ENCODE measurements at regions not wholly inside any gene's neighbourhood (a gene's known extent, or its start where the extent isn't known, plus 50 kb on each side); places are given as distances from the start of the nearest gene placed in this dataset.

- H3K4me3 ChIP-seq (ENCODE audit: low read depth, low read length), result no peak overlapping the region
- no peak for TF ChIP-seq CTCF (IDR thresholded peaks at IDR 0.05; ENCODE audit: low read depth, low read length, missing control alignments)
- DNase-seq (ENCODE audit: low read depth), result no peak
Observed at GRCh38 chr5:167250996-167251395, 1040.4 kb upstream of the WWC1 start.

- H3K4me3 ChIP-seq (ENCODE audit: low read depth, low read length), result no peak overlapping the region
- TF ChIP-seq CTCF (IDR thresholded peaks at IDR 0.05; ENCODE audit: low read depth, low read length, missing control alignments), result no peak
- DNase-seq (ENCODE audit: low read depth), result no peak
Observed at GRCh38 chr5:167254132-167254531, 1037.3 kb upstream of the WWC1 start.

GRCh38 chr5:167255926-167256325 lies 1035.5 kb upstream of the WWC1 start:
- no peak overlapping the region for H3K4me3 ChIP-seq (ENCODE audit: low read depth, low read length)
- no peak for DNase-seq (ENCODE audit: low read depth)
- no peak for TF ChIP-seq CTCF (IDR thresholded peaks at IDR 0.05; ENCODE audit: low read depth, low read length, missing control alignments)

- TF ChIP-seq CTCF (IDR thresholded peaks at IDR 0.05; ENCODE audit: low read depth, low read length, missing control alignments), result no peak
- H3K4me3 ChIP-seq (ENCODE audit: low read depth, low read length), result no peak overlapping the region
- no peak for DNase-seq (ENCODE audit: low read depth)
Observed at GRCh38 chr5:167259806-167260205, 1031.6 kb upstream of the WWC1 start.

- TF ChIP-seq CTCF (IDR thresholded peaks at IDR 0.05; ENCODE audit: low read depth, low read length, missing control alignments), result peak; percentile 27
- DNase-seq (ENCODE audit: low read depth), result no peak
Observed at GRCh38 chr5:167261309-167262100, 1029.9 kb upstream of the WWC1 start.

GRCh38 chr5:167263185-167263584 lies 1028.3 kb upstream of the WWC1 start:
- no peak for TF ChIP-seq CTCF (IDR thresholded peaks at IDR 0.05; ENCODE audit: low read depth, low read length, missing control alignments)
- H3K4me3 ChIP-seq (ENCODE audit: low read depth, low read length), result no peak overlapping the region
- no peak for DNase-seq (ENCODE audit: low read depth)

More at GRCh38 chr5:167261309-167262100, 1029.9 kb upstream of the WWC1 start:
- H3K4me3 ChIP-seq (ENCODE audit: low read depth, low read length), result no peak overlapping the region

GRCh38 chr5:167264348-167264747 lies 1027.1 kb upstream of the WWC1 start:
- no peak for DNase-seq (ENCODE audit: low read depth)
- no peak for TF ChIP-seq CTCF (IDR thresholded peaks at IDR 0.05; ENCODE audit: low read depth, low read length, missing control alignments)
- H3K4me3 ChIP-seq (ENCODE audit: low read depth, low read length), result no peak overlapping the region

Data from GM12864 (cell line).